Vagina (tissue), 2 donors: ENCODE measurements at regions not wholly inside any gene's neighbourhood (a gene's known extent, or its start where the extent isn't known, plus 50 kb on each side); places are given as distances from the start of the nearest gene placed in this dataset.

Experiments used
- DNase-seq, 2 donors: peaks; one replicate each; pipeline ENCODE4 v3.0.0-alpha.2; 2017; ENCODE audit errors: extremely low spot score in 2 of 2
- H3K27ac ChIP-seq: fragments of 200-600 bp; sonication (generic); one replicate; pipeline ENCODE4 v1.5.1; 2019
- H3K27me3 ChIP-seq: fragments of 200-600 bp; sonication (generic); one replicate; pipeline ENCODE4 v1.5.1; 2019
- H3K36me3 ChIP-seq, 2 donors: fragments of 200-600 bp; sonication (generic); one replicate each; pipeline ENCODE4 v1.5.1; 2017 to 2019
- H3K4me1 ChIP-seq: fragments of 200-600 bp; sonication (generic); one replicate; pipeline ENCODE4 v1.5.1; 2019
- H3K4me3 ChIP-seq, 2 donors: fragments of 200-600 bp; sonication (generic); 1 replicate in 1 of 2; 2 replicates in 1 of 2; pipeline ENCODE4 v1.5.1; 2016 to 2019
- H3K9me3 ChIP-seq: fragments of 200-600 bp; sonication (generic); one replicate; pipeline ENCODE4 v1.5.1; 2019
- POLR2A ChIP-seq, 2 donors: fragments of 450-650 bp; IDR thresholded peaks; one replicate each; pipeline ENCODE4 v1.6.1; 2017; ENCODE audit warnings: antibody characterized with exemption in 2 of 2, mild to moderate bottlenecking in 2 of 2, moderate library complexity in 2 of 2
- POLR2AphosphoS5 ChIP-seq, 2 donors: sonication (generic); formaldehyde crosslinking; IDR thresholded peaks; one replicate each; pipeline ENCODE4 v1.9.0; 2017; ENCODE audit warnings: antibody characterized with exemption in 2 of 2, mild to moderate bottlenecking in 2 of 2, low read depth in 1 of 2; ENCODE audit not compliant: insufficient read depth in 1 of 2
- intact Hi-C: fragments of 100-400 bp; cut with DNase I; formaldehyde crosslinking; loops from one replicate; pipeline ENCODE4 v1.15.1; 2023
- TF ChIP-seq, protein P1 (sequence below), 3 experiments: fragments of 450-650 bp in 2 of 3; fragments of 200-600 bp in 1 of 3; sonication (generic) in 1 of 3; IDR thresholded peaks; one replicate each; pipeline ENCODE4 v1.5.1; 2017 to 2019; ENCODE audit warnings: antibody characterized with exemption in 3 of 3, mild to moderate bottlenecking in 2 of 3, moderate library complexity in 2 of 3

DNA sequence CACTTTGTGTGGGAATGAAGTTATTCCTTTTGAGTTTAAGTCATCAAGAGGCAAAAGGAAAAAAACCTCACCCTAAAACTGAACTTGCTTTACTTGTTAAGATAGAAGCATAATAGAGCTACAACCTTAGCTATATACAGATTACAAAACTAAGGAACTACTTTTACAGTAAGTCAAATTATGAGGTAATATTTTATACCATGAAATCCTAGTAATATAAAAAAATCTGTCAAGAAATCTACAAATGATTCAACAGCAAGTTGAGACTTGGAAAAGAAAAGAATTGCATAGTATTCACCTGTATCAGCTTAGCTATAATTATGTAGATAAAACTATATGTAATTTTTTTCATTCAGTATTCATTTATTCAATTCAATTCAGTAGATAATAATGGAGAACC lies 335.3 kb downstream of the KLF5 start:
- intact Hi-C loops: no loop called here
- Histone ChIP-seq H3K4me3 (no peak overlapping the region), H3K9me3 (no peaks in the 10 kb centered on the region), H3K4me1 (peaks cover 10% of the 10 kb centered on the region), H3K36me3 (no peaks in the 10 kb centered on the region), H3K27ac (no peak overlapping the region), H3K27me3 (no peaks in the 10 kb centered on the region)
- TF ChIP-seq POLR2A (IDR thresholded peaks at IDR 0.05) (no peak), POLR2AphosphoS5 (IDR thresholded peaks at IDR 0.05; ENCODE audit: insufficient read depth in 1 of 2, low read depth in 1 of 2) (no peak)
- TF ChIP-seq, protein P1, sequence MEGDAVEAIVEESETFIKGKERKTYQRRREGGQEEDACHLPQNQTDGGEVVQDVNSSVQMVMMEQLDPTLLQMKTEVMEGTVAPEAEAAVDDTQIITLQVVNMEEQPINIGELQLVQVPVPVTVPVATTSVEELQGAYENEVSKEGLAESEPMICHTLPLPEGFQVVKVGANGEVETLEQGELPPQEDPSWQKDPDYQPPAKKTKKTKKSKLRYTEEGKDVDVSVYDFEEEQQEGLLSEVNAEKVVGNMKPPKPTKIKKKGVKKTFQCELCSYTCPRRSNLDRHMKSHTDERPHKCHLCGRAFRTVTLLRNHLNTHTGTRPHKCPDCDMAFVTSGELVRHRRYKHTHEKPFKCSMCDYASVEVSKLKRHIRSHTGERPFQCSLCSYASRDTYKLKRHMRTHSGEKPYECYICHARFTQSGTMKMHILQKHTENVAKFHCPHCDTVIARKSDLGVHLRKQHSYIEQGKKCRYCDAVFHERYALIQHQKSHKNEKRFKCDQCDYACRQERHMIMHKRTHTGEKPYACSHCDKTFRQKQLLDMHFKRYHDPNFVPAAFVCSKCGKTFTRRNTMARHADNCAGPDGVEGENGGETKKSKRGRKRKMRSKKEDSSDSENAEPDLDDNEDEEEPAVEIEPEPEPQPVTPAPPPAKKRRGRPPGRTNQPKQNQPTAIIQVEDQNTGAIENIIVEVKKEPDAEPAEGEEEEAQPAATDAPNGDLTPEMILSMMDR (IDR thresholded peaks at IDR 0.05): no peak
- DNase-seq: no peak

GRCh38 chr13:73390100-73390499 lies 331.3 kb downstream of the KLF5 start:
- no peak overlapping the region for H3K27ac ChIP-seq
- no peaks in the 10 kb centered on the region for H3K27me3 ChIP-seq
- TF ChIP-seq POLR2AphosphoS5 (IDR thresholded peaks at IDR 0.05; ENCODE audit: insufficient read depth in 1 of 2, low read depth in 1 of 2) (peak in 1 of 2 donors; percentile 15), POLR2A (IDR thresholded peaks at IDR 0.05) (no peak)
- TF ChIP-seq, protein P1 (IDR thresholded peaks at IDR 0.05): no peak
- no peaks in the 10 kb centered on the region for H3K36me3 ChIP-seq
- H3K4me1 ChIP-seq: no peaks in the 10 kb centered on the region
- DNase-seq: no peak
- H3K9me3 ChIP-seq: no peaks in the 10 kb centered on the region
- intact Hi-C loops: no loop called here
- H3K4me3 ChIP-seq: no peak overlapping the region

- TF ChIP-seq POLR2AphosphoS5 (IDR thresholded peaks at IDR 0.05; ENCODE audit: insufficient read depth in 1 of 2, low read depth in 1 of 2) (no peak), POLR2A (IDR thresholded peaks at IDR 0.05) (no peak)
- TF ChIP-seq, protein P1 (IDR thresholded peaks at IDR 0.05): no peak
- no peak overlapping the region for H3K27ac ChIP-seq
These were observed 329.8 kb downstream of the KLF5 start for GRCh38 chr13:73388586-73388985.

DNA sequence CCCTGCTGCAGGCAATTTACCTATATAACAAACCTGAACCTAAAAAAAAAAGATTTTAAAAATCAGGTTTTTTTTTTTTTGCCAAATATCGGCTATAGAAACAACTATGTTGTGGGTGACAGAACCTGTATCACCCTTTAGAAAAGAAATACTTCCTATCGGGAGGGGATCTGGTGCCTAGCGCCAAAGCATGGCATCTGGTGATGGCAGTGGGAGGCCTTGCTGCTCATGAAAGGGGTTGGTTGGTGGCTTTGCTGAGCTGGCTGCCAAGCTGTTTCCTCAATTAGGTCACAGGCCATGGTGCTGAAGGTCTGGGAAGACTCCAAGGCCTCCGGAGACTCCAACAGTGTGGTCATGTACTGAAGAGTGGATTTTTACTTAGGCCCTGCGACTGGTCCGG lies 328.5 kb downstream of the KLF5 start:
- H3K4me3 ChIP-seq: no peak overlapping the region
- TF ChIP-seq POLR2A (IDR thresholded peaks at IDR 0.05) (no peak), POLR2AphosphoS5 (IDR thresholded peaks at IDR 0.05; ENCODE audit: insufficient read depth in 1 of 2, low read depth in 1 of 2) (no peak)
- TF ChIP-seq, protein P1 (IDR thresholded peaks at IDR 0.05): no peak
- H3K27me3 ChIP-seq: no peaks in the 10 kb centered on the region
- no peak overlapping the region for H3K27ac ChIP-seq
- intact Hi-C loops: no loop called here
- DNase-seq: no peak
- no peaks in the 10 kb centered on the region for H3K4me1 ChIP-seq
- no peaks in the 10 kb centered on the region for H3K9me3 ChIP-seq
- no peaks in the 10 kb centered on the region for H3K36me3 ChIP-seq

More at GRCh38 chr13:73388586-73388985, 329.8 kb downstream of the KLF5 start:
- H3K36me3 ChIP-seq: no peaks in the 10 kb centered on the region
- intact Hi-C loops: no loop called here
- DNase-seq: no peak
- no peaks in the 10 kb centered on the region for H3K4me1 ChIP-seq
- no peaks in the 10 kb centered on the region for H3K27me3 ChIP-seq
- H3K9me3 ChIP-seq: no peaks in the 10 kb centered on the region
- no peak overlapping the region for H3K4me3 ChIP-seq

- intact Hi-C loops: no loop called here
- no peaks in the 10 kb centered on the region for H3K36me3 ChIP-seq
- TF ChIP-seq POLR2A (IDR thresholded peaks at IDR 0.05) (no peak), POLR2AphosphoS5 (IDR thresholded peaks at IDR 0.05; ENCODE audit: insufficient read depth in 1 of 2, low read depth in 1 of 2) (no peak)
- TF ChIP-seq, protein P1 (IDR thresholded peaks at IDR 0.05): no peak
- H3K27ac ChIP-seq: no peak overlapping the region
- no peaks in the 10 kb centered on the region for H3K27me3 ChIP-seq
- no peaks in the 10 kb centered on the region for H3K4me1 ChIP-seq
- H3K4me3 ChIP-seq: no peak overlapping the region
- no peaks in the 10 kb centered on the region for H3K9me3 ChIP-seq
- no peak for DNase-seq
These were observed 327.0 kb downstream of the KLF5 start for GRCh38 chr13:73385848-73386247.
